ENCODE measurements at regions not wholly inside any gene's neighbourhood (a gene's known extent, or its start where the extent isn't known, plus 50 kb on each side); places are given as distances from the start of the nearest gene placed in this dataset.

DNA sequence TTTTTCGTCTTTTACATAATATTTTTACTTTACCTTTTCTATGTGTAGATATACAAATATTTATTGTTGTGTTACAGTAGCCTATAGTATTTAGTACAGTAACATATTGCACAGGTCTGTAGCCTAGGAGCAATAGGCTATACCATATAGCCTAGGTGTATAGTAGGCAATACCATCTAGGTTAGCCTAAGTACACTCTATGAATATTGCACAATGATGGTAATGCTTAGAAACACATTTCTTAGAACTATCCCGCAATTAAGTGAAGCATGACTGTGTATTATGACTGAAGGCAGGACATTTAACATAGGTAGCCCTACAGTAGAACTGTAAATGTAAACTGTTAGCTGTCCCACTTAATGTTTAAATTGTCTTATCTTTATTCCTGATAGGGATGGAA, 964.3 kb downstream of the SLITRK1 start:
- DNase-seq (ENCODE audit: low spot score), result no peak
- TF ChIP-seq, protein P1, sequence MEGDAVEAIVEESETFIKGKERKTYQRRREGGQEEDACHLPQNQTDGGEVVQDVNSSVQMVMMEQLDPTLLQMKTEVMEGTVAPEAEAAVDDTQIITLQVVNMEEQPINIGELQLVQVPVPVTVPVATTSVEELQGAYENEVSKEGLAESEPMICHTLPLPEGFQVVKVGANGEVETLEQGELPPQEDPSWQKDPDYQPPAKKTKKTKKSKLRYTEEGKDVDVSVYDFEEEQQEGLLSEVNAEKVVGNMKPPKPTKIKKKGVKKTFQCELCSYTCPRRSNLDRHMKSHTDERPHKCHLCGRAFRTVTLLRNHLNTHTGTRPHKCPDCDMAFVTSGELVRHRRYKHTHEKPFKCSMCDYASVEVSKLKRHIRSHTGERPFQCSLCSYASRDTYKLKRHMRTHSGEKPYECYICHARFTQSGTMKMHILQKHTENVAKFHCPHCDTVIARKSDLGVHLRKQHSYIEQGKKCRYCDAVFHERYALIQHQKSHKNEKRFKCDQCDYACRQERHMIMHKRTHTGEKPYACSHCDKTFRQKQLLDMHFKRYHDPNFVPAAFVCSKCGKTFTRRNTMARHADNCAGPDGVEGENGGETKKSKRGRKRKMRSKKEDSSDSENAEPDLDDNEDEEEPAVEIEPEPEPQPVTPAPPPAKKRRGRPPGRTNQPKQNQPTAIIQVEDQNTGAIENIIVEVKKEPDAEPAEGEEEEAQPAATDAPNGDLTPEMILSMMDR (IDR thresholded peaks at IDR 0.05; ENCODE audit: extremely low read depth, insufficient read depth, missing control alignments), result no peak
- in situ Hi-C loops (cut with MboI; ENCODE audit: low pct_unique_long_range_greater_than_20kb, low sequenced_read_pairs, unreplicated experiment), result no loop called here

DNA sequence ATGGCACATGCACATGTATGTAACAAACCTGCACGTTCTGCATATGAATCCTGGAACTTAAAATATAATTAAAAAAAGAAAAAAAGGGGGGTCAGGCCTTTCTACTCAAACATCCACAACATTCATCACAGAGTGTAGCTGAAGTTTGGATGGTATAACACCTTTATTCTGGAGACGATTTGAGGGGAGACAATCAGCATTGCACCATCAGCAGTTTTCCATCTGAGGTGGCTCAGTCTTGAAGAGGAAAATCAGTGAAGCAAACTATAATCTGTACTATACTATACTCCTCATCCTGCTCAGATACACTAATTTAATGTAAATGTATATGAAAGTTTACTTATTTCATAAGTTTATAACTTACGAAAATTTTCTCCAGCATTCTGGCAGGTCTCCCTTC, 969.7 kb downstream of the SLITRK1 start:
- TF ChIP-seq, protein P1 (IDR thresholded peaks at IDR 0.05; ENCODE audit: extremely low read depth, insufficient read depth, missing control alignments), result no peak
- in situ Hi-C loops (cut with MboI; ENCODE audit: low pct_unique_long_range_greater_than_20kb, low sequenced_read_pairs, unreplicated experiment), result no loop called here
- DNase-seq (ENCODE audit: low spot score), result no peak

DNA sequence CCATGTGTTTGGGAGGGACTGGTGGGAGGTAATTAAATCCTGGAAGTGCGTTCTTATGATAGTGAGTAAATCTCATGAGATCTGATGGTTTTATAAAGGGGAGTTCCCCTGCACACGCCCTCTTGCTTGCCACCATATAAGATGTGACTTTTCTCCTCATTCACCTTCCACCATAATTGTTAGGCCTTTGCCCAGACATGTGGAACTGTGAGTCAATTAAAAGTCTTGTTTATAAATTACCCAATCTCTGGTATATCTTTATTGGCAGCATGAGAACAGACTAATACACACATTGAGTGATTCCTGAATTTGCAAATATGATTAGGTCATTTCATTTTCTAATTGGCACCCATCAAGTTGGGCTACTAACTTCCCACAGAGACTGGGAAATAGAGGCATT, 977.2 kb downstream of the SLITRK1 start:
- in situ Hi-C loops (cut with MboI; ENCODE audit: low pct_unique_long_range_greater_than_20kb, low sequenced_read_pairs, unreplicated experiment), result no loop called here
- DNase-seq (ENCODE audit: low spot score), result no peak
- TF ChIP-seq, protein P1 (IDR thresholded peaks at IDR 0.05; ENCODE audit: extremely low read depth, insufficient read depth, missing control alignments), result no peak

DNA sequence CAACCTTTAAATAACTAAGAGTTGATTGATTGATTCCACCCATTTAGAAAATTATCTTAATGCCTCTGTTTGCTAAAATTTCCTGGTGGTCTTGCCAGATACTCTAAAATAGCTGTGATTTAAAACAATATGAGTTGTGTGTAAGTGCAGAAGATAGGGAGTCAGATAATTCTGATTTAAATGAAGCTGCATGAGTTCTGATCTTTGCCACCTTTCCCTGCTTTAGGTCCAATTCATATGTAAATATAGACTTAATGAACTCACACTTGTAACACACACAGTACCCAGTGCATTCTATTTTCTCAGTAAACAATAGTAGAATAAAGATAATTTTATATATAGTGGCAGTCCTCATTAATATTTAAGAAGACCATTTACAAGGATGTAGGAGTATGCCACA, 981.8 kb downstream of the SLITRK1 start:
- no peak for DNase-seq (ENCODE audit: low spot score)
- TF ChIP-seq, protein P1 (IDR thresholded peaks at IDR 0.05; ENCODE audit: extremely low read depth, insufficient read depth, missing control alignments), result no peak
- in situ Hi-C loops (cut with MboI; ENCODE audit: low pct_unique_long_range_greater_than_20kb, low sequenced_read_pairs, unreplicated experiment), result no loop called here

DNA sequence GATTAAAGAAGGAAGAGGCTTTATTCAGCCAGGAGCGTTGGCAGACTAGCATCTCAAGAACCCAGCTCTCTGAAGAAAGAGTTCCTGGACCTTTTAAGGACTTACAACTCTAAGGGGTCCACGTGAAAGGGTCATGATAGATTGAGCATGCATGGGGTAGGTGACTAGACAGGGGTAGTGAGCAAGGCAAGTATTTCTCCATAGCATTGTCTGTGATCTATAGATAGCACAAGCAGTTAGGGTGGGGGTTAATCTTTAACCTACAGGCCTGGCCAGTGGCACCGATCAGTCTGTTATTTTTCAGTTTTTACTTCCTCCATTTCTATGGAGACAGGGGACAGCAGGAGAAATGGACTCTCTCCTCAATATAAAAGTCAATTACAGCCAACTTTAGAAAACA, 983.7 kb downstream of the SLITRK1 start:
- DNase-seq (ENCODE audit: low spot score), result no peak
- TF ChIP-seq, protein P1 (IDR thresholded peaks at IDR 0.05; ENCODE audit: extremely low read depth, insufficient read depth, missing control alignments), result no peak
- in situ Hi-C loops (cut with MboI; ENCODE audit: low pct_unique_long_range_greater_than_20kb, low sequenced_read_pairs, unreplicated experiment), result no loop called here

DNA sequence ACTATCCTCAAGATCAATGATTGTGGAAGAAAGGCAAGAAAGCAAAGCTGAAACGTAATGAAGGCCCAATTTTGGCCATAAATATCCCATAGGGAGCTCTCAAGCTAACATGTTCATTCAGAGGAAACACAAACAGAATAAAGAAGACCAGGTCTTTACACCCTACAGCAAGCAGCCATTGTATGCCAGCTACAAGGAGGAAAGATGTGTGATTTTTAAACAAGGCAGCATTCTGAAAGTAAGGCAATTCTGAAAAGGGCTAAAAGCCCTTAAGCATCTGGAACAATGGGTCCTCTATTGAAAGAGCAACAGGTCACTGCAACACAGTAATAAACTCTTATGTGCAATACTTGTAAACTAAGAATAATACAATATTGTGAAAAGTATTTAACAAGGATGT, 1002.4 kb downstream of the SLITRK1 start:
- in situ Hi-C loops (cut with MboI; ENCODE audit: low pct_unique_long_range_greater_than_20kb, low sequenced_read_pairs, unreplicated experiment), result no loop called here
- DNase-seq (ENCODE audit: low spot score), result no peak
- TF ChIP-seq, protein P1 (IDR thresholded peaks at IDR 0.05; ENCODE audit: extremely low read depth, insufficient read depth, missing control alignments), result no peak

DNA sequence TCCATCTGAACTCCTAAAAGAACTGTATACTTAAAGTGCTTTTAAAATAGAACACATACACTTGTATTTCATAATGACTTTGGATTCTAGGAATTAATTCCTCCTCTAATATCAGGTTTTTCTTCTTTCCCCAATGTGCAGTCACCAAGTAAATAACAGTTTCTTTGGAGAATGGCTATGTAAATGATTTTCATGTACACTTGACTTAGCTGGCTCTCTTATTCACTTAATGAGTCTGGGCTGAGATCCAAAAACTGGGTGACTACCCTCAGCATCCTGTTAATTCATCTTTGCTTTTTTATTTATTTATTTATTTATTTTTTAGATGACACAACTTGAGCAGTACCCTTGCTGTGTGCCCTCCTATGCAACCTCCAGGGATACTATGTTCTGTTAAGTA, 1003.7 kb downstream of the SLITRK1 start:
- TF ChIP-seq, protein P1 (IDR thresholded peaks at IDR 0.05; ENCODE audit: extremely low read depth, insufficient read depth, missing control alignments), result no peak
- DNase-seq (ENCODE audit: low spot score), result no peak
- in situ Hi-C loops (cut with MboI; ENCODE audit: low pct_unique_long_range_greater_than_20kb, low sequenced_read_pairs, unreplicated experiment), result no loop called here
